Breast epithelium (tissue), 4 donors: ENCODE measurements at regions not wholly inside any gene's neighbourhood (a gene's known extent, or its start where the extent isn't known, plus 50 kb on each side); places are given as distances from the start of the nearest gene placed in this dataset.

Experiments
- DNase-seq, 2 donors: peaks; one replicate each; pipeline ENCODE4 v3.0.0-alpha.2; 2019; ENCODE audit warnings: low spot score in 2 of 2
- H3K27ac ChIP-seq, 2 donors: fragments of 200-600 bp; sonication (generic) in 1 of 2; one replicate each; pipeline ENCODE4 v1.5.1; 2016 to 2019; ENCODE audit warnings: mild to moderate bottlenecking in 1 of 2
- H3K27me3 ChIP-seq, 2 donors: fragments of 200-600 bp; sonication (generic) in 1 of 2; one replicate each; pipeline versions ENCODE4 v1.5.1 to v1.6.0; 2017 to 2019; ENCODE audit warnings: control low read depth in 1 of 2, mild to moderate bottlenecking in 1 of 2
- H3K36me3 ChIP-seq: fragments of 200-600 bp; one replicate; pipeline ENCODE4 v1.5.1; 2019
- H3K4me1 ChIP-seq, 2 donors: fragments of 200-600 bp; sonication (generic); one replicate each; pipeline ENCODE4 v1.5.1; 2016 to 2019; ENCODE audit warnings: control low read depth in 1 of 2
- H3K4me3 ChIP-seq, 3 donors: fragments of 200-600 bp; sonication (generic); 1 replicate in 2 of 3; 2 replicates in 1 of 3; pipeline ENCODE4 v1.5.1; 2016 to 2019; ENCODE audit warnings: mild to moderate bottlenecking in 3 of 3, moderate library complexity in 2 of 3
- H3K9me3 ChIP-seq, 2 donors: fragments of 200-600 bp; sonication (generic) in 1 of 2; one replicate each; pipeline ENCODE4 v1.5.1; 2016 to 2019; ENCODE audit warnings: control low read depth in 1 of 2
- POLR2A ChIP-seq: fragments of 450-650 bp; IDR thresholded peaks from one replicate; pipeline ENCODE4 v1.6.1; 2016; ENCODE audit warnings: antibody characterized with exemption, mild to moderate bottlenecking, moderate library complexity
- POLR2AphosphoS5 ChIP-seq, 3 donors: sonication (generic); formaldehyde crosslinking; IDR thresholded peaks; one replicate each; pipeline ENCODE4 v1.6.1; 2017; ENCODE audit warnings: antibody characterized with exemption in 3 of 3
- intact Hi-C: fragments of 100-400 bp; cut with DNase I; formaldehyde crosslinking; loops from one replicate; pipeline ENCODE4 v1.15.1; 2023; ENCODE audit warnings: low total_unique reads
- TF ChIP-seq, protein P1 (sequence below), 3 donors: fragments of 450-650 bp; IDR thresholded peaks; one replicate each; pipeline ENCODE4 v1.5.1; 2016 to 2017; ENCODE audit warnings: antibody characterized with exemption in 3 of 3, mild to moderate bottlenecking in 3 of 3, moderate library complexity in 3 of 3

- H3K27me3 ChIP-seq: no peaks in the 10 kb centered on the region
- H3K27ac ChIP-seq: no peak overlapping the region
- TF ChIP-seq POLR2A (no peak), POLR2AphosphoS5 (IDR thresholded peaks at IDR 0.05) (no peak)
- TF ChIP-seq, protein P1, sequence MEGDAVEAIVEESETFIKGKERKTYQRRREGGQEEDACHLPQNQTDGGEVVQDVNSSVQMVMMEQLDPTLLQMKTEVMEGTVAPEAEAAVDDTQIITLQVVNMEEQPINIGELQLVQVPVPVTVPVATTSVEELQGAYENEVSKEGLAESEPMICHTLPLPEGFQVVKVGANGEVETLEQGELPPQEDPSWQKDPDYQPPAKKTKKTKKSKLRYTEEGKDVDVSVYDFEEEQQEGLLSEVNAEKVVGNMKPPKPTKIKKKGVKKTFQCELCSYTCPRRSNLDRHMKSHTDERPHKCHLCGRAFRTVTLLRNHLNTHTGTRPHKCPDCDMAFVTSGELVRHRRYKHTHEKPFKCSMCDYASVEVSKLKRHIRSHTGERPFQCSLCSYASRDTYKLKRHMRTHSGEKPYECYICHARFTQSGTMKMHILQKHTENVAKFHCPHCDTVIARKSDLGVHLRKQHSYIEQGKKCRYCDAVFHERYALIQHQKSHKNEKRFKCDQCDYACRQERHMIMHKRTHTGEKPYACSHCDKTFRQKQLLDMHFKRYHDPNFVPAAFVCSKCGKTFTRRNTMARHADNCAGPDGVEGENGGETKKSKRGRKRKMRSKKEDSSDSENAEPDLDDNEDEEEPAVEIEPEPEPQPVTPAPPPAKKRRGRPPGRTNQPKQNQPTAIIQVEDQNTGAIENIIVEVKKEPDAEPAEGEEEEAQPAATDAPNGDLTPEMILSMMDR (IDR thresholded peaks at IDR 0.05): no peak
- no peaks in the 10 kb centered on the region for H3K9me3 ChIP-seq
- no peaks in the 10 kb centered on the region for H3K36me3 ChIP-seq
- no peak overlapping the region for H3K4me3 ChIP-seq
- H3K4me1 ChIP-seq: no peaks in the 10 kb centered on the region
- DNase-seq: no peak
- intact Hi-C loops: no loop called here
These were observed 262.2 kb downstream of the KIF20B start for GRCh38 chr10:89963451-89964102.

- Histone ChIP-seq H3K4me1 (no peaks in the 10 kb centered on the region), H3K4me3 (no peak overlapping the region), H3K27ac (no peak overlapping the region), H3K9me3 (no peaks in the 10 kb centered on the region), H3K36me3 (no peaks in the 10 kb centered on the region), H3K27me3 (no peaks in the 10 kb centered on the region)
- no peak for TF ChIP-seq POLR2AphosphoS5 (IDR thresholded peaks at IDR 0.05)
- no peak for TF ChIP-seq POLR2A
- TF ChIP-seq, protein P1 (IDR thresholded peaks at IDR 0.05): no peak
- DNase-seq: no peak
- intact Hi-C loops: no loop called here
These were observed 264.8 kb downstream of the KIF20B start for GRCh38 chr10:89966211-89966610.

DNA sequence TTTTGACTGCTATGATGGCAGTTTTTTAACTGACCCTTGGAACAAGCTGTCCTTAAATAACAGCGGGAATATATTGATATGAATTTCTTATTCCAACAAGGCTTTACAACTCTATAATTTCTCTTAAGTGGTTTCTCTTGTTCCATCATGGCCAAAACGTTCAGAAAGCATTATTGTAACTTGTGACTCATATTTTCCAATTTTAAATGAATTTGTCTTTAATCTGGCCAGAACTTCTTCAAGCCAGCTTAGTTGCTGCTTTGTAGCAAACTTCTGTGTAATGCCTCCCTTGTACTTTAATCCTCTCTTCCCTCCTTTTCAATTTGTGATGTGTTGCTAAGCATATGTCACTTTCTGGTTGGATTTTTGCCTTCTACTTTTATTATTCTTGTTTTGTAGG lies 271.9 kb downstream of the KIF20B start:
- no peaks in the 10 kb centered on the region for H3K9me3 ChIP-seq
- no peaks in the 10 kb centered on the region for H3K4me1 ChIP-seq
- no peak overlapping the region for H3K4me3 ChIP-seq
- no peak overlapping the region for H3K27ac ChIP-seq
- TF ChIP-seq, protein P1 (IDR thresholded peaks at IDR 0.05): no peak
- TF ChIP-seq POLR2A: no peak
- no peak for TF ChIP-seq POLR2AphosphoS5 (IDR thresholded peaks at IDR 0.05)
- intact Hi-C loops: no loop called here
- H3K27me3 ChIP-seq: no peaks in the 10 kb centered on the region
- DNase-seq: no peak
- no peaks in the 10 kb centered on the region for H3K36me3 ChIP-seq

DNA sequence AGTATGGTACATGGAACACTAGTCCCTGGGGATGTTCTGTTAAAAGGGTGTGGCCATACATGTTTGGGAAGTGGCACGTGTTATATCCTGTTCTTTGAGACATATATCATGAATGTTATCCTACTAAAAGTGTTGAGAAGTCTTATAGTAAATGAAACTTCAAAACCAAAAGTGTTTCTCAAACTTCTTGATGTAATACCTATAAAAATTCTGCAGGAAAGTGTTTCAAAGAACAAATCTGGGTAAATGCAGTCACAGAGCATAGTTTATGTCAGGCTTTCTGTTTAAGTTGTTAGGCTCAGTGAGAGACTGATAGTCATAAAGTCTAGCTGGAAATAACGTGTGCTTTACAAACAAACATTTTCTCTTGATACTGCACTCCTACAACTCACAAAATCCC lies 273.7 kb downstream of the KIF20B start:
- H3K27ac ChIP-seq: no peak overlapping the region
- no peaks in the 10 kb centered on the region for H3K27me3 ChIP-seq
- no peaks in the 10 kb centered on the region for H3K9me3 ChIP-seq
- no peak for DNase-seq
- H3K4me1 ChIP-seq: no peaks in the 10 kb centered on the region
- H3K36me3 ChIP-seq: no peaks in the 10 kb centered on the region
- no peak overlapping the region for H3K4me3 ChIP-seq
- TF ChIP-seq, protein P1 (IDR thresholded peaks at IDR 0.05): no peak
- TF ChIP-seq POLR2AphosphoS5 (IDR thresholded peaks at IDR 0.05): no peak
- no peak for TF ChIP-seq POLR2A
- intact Hi-C loops: no loop called here

GRCh38 chr10:89975771-89976170 lies 274.4 kb downstream of the KIF20B start:
- no peak overlapping the region for H3K27ac ChIP-seq
- H3K27me3 ChIP-seq: no peaks in the 10 kb centered on the region
- no peaks in the 10 kb centered on the region for H3K4me1 ChIP-seq
- no peak overlapping the region for H3K4me3 ChIP-seq
- no peaks in the 10 kb centered on the region for H3K9me3 ChIP-seq
- intact Hi-C loops: no loop called here
- no peaks in the 10 kb centered on the region for H3K36me3 ChIP-seq
- no peak for DNase-seq
- TF ChIP-seq, protein P1 (IDR thresholded peaks at IDR 0.05): no peak
- TF ChIP-seq POLR2A (no peak), POLR2AphosphoS5 (IDR thresholded peaks at IDR 0.05) (no peak)
